Left colon (tissue), 2 donors: ENCODE measurements at regions not wholly inside any gene's neighbourhood (a gene's known extent, or its start where the extent isn't known, plus 50 kb on each side); places are given as distances from the start of the nearest gene placed in this dataset.

Source experiments
- ATAC-seq: fragments of 200-7000 bp; cut with Tn5 transposase; one replicate; pipeline ENCODE4 v1.9.1; 2020; ENCODE audit warnings: mild to moderate bottlenecking, moderate library complexity
- DNase-seq, 2 donors: peaks; one replicate each; pipeline ENCODE4 v3.0.0-alpha.2; 2020
- intact Hi-C, 2 donors: fragments of 100-400 bp; cut with DNase I in 1 of 2; cut with micrococcal nuclease in 1 of 2; formaldehyde crosslinking; loops; one replicate each; pipeline versions ENCODE4 v1.11.2 to v1.14.0; 2022; cut with DNase I, micrococcal nuclease
- donor health status: DM: no; HTN: no; CAD: no.
- donor health status: DM: yes; HTN: yes; CAD: no.

DNA sequence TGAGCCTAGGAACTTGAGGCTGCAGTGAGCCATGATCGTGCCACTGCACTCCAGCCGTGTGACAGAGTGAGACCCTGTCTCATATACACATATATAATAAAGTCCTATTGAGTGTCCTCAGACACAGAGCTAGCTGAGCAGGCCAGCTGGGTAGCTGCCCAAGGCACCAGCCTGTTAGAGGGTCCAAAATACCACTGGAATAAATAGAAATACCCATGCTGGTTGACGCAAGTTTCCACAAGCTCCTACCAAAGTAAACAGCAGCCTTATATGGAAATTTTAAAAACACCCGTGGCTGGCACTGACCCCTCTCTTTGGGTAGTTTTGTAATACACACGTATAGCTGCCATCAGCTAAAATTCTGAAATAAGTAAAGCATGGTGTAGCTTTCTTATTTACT, 348.6 kb downstream of the BCOR start:
- no peak for ATAC-seq
- DNase-seq = no peak
- intact Hi-C loops = no loop called here

DNA sequence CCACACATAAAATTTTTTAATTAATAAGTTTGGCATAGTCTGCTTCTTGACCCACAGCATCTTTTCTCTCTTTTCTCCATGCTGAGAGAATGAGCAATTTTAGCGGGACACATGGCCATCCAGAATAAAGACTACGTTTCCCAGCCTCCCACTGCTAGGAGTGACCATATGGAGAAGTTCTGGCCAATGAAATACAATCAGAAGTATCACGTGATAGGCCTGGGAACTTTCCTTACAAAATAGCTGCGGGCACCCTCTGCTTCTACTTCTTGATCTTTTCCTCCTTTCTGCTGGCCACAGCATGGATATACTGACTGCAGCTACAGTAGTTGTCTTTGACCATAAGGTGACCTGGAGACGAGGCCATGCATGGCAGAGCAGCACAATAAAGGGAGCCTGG, 348.0 kb downstream of the BCOR start:
- intact Hi-C loops = no loop called here
- ATAC-seq (no peak), DNase-seq (no peak)

- ATAC-seq (no peak), DNase-seq (no peak)
- intact Hi-C loops = no loop called here
Measured at GRCh38 chrX:39750256-39750790, 347.4 kb downstream of the BCOR start.

- DNase-seq = no peak
- intact Hi-C loops = no loop called here
- no peak for ATAC-seq
Measured at GRCh38 chrX:39750848-39751247, 346.9 kb downstream of the BCOR start.

DNA sequence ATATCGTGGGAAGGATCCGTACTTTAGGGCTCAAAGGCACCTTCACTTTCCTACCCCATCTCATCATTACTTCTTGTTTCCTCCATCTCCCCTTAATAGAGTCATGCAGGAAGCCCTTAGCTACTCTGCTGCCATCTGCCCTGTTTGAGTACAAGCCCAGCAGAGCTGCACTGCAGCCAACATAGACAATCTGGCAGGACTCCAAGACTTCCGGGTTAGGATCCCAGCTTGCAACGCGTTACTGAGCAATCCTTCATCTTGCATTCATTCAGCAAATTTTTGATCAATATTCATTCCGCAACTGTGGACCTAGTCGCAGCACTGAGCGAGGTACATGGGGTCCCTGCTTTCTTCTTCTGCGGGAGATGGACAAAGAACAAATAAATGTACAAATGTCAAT, 344.9 kb downstream of the BCOR start:
- peak in 1 of 2 donors; percentile 36 for DNase-seq
- peak; percentile 65 for ATAC-seq
- intact Hi-C loops = no loop called here

- DNase-seq (no peak), ATAC-seq (peak; percentile 26)
- intact Hi-C loops = no loop called here
Measured at GRCh38 chrX:39753293-39753996, 344.3 kb downstream of the BCOR start.

GRCh38 chrX:39755143-39756032, 342.4 kb downstream of the BCOR start:
- peak; percentile 69 to 80 for DNase-seq
- intact Hi-C loops = no loop called here
- ATAC-seq = peak; percentile 89

GRCh38 chrX:39756086-39756883, 341.5 kb downstream of the BCOR start:
- ATAC-seq = peak; percentile 16
- intact Hi-C loops = no loop called here
- no peak for DNase-seq

DNA sequence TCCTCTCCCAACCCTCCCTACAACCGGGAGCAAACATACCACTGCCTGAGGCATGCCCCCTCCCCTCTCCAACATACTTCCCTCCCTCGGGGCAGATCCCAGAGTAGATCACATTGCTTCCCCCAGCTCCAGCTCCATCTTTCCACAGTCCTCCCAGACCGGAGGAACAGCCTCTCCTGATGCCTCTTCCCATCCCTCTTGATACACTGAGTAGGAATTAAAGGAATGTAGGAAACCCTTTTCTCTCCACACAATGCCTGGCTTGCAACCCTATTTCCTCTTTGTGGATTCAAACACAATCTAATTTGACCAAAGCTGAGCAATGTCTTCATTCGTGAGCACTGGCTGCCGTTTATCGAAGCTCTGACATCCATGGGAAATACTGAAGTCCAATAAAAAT, 339.8 kb downstream of the BCOR start:
- DNase-seq = no peak
- intact Hi-C loops = no loop called here
- ATAC-seq = no peak

DNA sequence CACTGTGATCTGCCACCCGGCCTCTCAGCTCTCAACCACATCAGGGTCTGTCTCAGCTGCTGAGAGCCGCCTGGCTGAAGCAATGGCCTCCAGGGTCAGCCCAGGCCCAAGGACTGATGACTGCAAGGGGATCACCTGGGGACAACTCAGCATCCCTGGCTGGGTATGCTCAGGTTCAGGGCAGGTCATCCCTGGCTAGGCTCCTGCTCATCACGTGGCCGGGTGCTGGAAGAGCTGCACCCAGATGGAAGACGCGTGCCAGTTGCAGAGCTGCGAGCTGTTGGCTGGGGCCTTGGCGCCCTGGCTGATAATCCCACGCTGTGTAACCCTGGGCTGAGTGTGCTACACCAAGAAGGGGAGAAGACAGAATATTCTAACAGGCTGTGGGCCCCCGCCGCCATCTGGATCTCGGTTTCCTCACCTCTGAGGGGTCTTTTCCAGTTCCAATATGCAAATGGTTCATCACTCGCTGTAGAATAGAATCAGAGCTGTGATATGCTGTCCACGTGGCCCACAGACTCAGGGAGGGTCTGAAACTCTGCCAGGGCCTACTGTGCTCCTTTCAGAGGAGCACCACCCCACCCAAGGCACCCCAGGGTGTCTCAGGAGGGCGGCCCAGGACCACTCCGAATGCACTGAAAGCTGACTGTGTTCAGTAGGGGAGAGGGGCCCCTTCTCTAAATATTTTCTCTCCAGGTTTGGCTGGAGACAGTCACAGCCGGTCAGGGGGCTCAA, 338.8 kb downstream of the BCOR start:
- intact Hi-C loops = no loop called here

DNA sequence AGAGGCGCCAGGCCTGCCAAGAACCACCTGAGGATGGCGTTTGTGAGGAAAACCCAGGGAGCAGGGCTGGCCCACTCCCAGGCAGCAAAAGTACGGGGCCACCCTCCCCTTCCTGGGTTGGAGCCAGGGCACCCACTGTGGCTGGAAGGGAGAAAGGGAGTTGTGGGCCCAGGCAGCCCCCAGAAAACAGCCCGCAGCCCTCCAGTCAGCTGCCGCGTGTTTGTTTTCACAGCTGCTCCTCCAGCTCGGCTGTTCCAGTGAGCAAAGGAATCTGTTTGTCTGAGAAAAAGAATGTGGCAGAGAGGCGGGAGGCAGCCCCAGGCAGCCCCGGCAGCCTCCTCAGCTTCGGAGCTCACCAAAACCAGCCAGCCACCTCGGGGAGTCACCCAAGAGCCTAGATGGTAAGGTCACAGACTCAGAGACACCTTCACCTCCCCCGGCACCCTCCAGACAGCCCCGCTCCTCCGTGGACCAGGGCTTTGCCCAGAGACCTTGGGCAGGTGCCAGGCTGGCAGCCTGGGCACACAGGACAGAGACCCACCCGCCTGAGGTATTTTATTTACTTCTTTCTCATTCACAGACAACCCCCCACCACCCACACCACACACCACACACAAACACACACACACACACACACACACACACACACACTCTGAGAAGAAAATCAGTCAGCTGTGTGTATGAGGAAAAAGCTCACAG, 338.1 kb downstream of the BCOR start:
- ATAC-seq (peak; percentile 20), DNase-seq (no peak)
- intact Hi-C loops = no loop called here

More for the DNA sequence above, 338.8 kb downstream of the BCOR start:
- ATAC-seq = no peak
- DNase-seq = no peak

GRCh38 chrX:39760930-39761329, 336.8 kb downstream of the BCOR start:
- DNase-seq (no peak), ATAC-seq (no peak)
- intact Hi-C loops = no loop called here

DNA sequence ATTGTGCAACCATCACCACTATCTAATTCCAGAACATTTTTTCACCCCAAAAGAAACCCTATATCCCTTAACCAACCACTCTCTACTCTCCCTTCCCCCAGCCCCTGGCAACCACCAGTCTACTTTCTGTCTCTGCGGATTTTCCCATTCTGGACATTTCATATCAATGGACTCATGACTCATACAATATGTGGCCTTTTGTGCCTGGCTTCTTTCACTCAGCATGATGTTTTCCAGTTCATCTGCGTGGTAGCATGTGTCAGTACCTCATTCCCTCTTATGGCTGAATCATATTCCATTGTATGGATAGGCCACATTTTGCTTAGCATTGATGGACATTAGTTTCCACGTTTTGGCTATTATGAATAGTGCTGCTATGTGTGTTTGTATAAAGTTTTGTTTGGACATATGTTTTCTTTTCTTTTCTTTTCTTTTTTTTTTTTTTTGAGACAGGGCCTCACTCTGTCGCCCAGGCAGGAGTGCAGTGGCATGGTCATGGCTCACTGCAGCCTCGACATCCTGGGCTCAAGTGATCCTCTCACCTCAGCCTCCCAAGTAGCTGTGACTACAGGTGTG, 335.4 kb downstream of the BCOR start:
- ATAC-seq (no peak), DNase-seq (no peak)
- intact Hi-C loops = no loop called here

GRCh38 chrX:39764441-39764914, 333.3 kb downstream of the BCOR start:
- intact Hi-C loops = no loop called here
- ATAC-seq (no peak), DNase-seq (no peak)

- no peak for DNase-seq
- ATAC-seq = no peak
- intact Hi-C loops = no loop called here
Measured at GRCh38 chrX:39765327-39765726, 332.4 kb downstream of the BCOR start.

DNA sequence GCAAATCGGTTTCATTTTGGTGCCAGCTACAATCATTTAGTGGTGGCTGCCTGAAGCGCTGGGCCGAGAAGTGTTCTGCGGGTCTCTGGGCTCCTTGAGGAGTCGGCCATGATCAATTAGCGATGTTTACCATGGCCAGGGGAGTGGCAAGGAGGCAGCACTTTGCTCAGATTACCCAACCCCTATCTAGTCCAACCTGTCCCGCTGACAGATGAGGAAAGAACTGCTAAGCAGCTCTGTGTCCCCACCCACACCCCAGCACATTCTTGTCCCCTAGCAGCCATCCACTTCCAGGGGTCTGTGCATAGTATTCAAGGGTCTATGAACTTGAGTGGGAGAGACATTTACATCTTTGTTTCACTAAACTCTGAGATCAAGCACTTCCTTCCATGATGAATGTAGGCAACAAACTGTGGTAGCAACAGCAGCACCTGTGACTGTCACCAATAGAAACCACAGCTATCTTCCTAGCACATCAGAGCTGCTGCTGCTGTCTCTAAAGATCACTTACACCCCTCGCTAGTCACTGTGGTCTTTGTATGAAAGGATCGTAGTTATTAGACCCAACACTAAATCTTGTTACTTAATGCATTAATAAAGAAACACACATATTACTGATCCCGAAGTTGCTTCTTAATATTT, 331.6 kb downstream of the BCOR start:
- ATAC-seq = peak; percentile 68
- intact Hi-C loops = no loop called here
- DNase-seq = no peak

DNA sequence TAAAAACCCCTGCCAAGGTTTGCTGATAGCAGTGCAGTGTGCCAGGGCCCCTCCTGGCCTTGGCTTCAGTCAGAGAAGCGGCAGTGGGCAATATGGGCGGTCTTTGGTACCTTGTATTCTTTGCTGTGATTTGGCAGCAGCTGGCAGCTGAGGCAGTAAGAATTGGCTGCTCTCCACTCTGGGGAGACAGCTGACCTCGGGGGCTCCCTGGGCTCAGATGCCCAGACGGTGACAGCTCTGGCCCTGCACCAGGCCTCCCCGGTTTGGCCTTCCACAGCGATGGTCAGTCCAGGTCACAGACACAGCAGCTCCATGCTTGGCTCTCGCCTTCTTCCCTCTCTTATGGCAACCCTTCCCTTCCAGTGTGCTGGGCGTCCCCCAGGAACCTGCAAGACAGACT, 330.9 kb downstream of the BCOR start:
- no peak for DNase-seq
- intact Hi-C loops = no loop called here
- no peak for ATAC-seq
